ENCODE measurements at regions not wholly inside any gene's neighbourhood (a gene's known extent, or its start where the extent isn't known, plus 50 kb on each side); places are given as distances from the start of the nearest gene placed in this dataset.

DNA sequence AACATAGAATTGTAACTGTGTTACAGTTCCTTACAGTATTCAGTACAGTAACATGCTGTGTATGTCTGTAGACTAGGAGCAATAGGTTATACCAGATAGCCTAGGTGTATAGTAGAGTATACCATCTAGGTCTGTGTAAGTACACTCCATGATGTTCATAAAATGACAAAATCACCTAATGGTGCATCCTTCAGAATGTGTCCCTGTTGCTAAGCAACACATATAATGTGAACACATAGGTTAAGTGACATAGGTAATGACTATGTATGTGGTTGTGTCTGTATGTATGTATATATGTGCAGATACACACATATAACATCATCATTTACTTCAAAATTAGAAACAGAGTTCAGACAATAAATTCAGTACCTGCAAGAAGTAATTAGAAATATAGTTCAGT is 146.8 kb upstream of the GAP43 start:
- TF ChIP-seq, protein P1, sequence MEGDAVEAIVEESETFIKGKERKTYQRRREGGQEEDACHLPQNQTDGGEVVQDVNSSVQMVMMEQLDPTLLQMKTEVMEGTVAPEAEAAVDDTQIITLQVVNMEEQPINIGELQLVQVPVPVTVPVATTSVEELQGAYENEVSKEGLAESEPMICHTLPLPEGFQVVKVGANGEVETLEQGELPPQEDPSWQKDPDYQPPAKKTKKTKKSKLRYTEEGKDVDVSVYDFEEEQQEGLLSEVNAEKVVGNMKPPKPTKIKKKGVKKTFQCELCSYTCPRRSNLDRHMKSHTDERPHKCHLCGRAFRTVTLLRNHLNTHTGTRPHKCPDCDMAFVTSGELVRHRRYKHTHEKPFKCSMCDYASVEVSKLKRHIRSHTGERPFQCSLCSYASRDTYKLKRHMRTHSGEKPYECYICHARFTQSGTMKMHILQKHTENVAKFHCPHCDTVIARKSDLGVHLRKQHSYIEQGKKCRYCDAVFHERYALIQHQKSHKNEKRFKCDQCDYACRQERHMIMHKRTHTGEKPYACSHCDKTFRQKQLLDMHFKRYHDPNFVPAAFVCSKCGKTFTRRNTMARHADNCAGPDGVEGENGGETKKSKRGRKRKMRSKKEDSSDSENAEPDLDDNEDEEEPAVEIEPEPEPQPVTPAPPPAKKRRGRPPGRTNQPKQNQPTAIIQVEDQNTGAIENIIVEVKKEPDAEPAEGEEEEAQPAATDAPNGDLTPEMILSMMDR (CRISPR knock-in tag; IDR thresholded peaks at IDR 0.05): no peak
- no peak for TF ChIP-seq EP300 (IDR thresholded peaks at IDR 0.05; ENCODE audit: low read depth in 2 of 2, low read length in 2 of 2)
- no peak for TF ChIP-seq EP300 (CRISPR knock-in tag; IDR thresholded peaks at IDR 0.05; ENCODE audit: borderline replicate concordance)
- TF ChIP-seq KAT7 (CRISPR knock-in tag; IDR thresholded peaks at IDR 0.05; ENCODE audit: borderline replicate concordance): no peak
- no peak for TF ChIP-seq SP2 (CRISPR knock-in tag; IDR thresholded peaks at IDR 0.05)
- no peak for TF ChIP-seq YY1 (IDR thresholded peaks at IDR 0.05; ENCODE audit: insufficient read depth, insufficient replicate concordance, low read depth, low read length)
- TF ChIP-seq ZNF879 (CRISPR knock-in tag; IDR thresholded peaks at IDR 0.05): no peak

Data from HepG2 (cell line).